GM13977 (cell line): ENCODE measurements at regions not wholly inside any gene's neighbourhood (a gene's known extent, or its start where the extent isn't known, plus 50 kb on each side); places are given as distances from the start of the nearest gene placed in this dataset.

Experiments
- DNase-seq: peaks from one replicate; pipeline ENCODE4 v3.0.0; 2012; ENCODE audit warnings: low spot score
- in situ Hi-C: fragments of 300-500 bp; cut with MboI; formaldehyde crosslinking; loops from one replicate; pipeline ENCODE4 v1.12.0; 2022; ENCODE audit warnings: low sequenced_read_pairs, low pct_unique_long_range_greater_than_20kb, mixed read lengths, inconsistent platforms; ENCODE audit not compliant: unreplicated experiment
- TF ChIP-seq, protein P1 (sequence below): IDR thresholded peaks from 2 replicates; pipeline ENCODE4 v1.5.1; 2012; ENCODE audit warnings: mild to moderate bottlenecking, control low read depth; ENCODE audit not compliant: insufficient read depth; ENCODE audit errors: extremely low read depth, missing control alignments

DNA sequence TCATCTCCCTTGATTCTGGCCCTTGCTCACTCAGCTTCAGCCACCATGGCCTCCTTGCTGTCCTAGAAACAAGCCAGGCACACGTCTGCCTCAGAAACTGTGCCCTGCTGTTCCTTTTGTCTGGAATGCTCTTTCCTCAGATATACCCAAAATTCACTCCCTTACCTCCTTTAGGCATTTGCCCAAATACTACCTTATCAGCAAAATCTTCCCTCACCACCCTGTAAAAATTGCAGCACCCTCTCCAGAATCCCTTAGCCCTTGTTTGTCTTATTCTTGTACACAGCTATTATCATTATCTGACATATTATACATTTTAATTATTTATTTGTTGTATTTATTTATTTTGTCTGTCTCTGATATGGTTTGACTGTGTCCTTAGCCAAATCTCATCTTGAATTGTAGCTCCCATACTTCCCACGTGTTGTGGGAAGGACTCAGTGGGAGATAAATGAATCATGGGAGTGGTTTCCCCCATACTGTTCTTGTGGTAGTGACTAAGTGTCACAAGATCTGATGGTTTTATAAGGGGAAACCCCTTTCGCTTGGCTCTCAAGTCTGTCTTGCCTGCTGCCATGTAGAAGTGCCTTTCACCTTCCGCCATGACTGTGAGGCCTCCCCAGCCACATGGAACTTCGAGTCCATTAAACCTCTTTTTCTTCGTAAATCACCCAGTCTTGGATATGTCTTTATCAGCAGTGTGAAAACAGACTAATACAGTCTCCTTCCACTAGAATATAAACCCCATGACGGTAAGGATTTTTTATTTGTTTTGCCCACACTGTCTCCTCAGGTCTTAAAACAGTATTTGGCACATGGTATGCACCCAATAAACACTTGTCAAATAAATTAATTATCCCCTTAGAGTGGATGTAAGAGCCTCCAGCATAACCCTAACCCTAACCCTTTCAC, 60.0 kb upstream of the STT3B start:
- in situ Hi-C loops: no loop called here
- TF ChIP-seq, protein P1, sequence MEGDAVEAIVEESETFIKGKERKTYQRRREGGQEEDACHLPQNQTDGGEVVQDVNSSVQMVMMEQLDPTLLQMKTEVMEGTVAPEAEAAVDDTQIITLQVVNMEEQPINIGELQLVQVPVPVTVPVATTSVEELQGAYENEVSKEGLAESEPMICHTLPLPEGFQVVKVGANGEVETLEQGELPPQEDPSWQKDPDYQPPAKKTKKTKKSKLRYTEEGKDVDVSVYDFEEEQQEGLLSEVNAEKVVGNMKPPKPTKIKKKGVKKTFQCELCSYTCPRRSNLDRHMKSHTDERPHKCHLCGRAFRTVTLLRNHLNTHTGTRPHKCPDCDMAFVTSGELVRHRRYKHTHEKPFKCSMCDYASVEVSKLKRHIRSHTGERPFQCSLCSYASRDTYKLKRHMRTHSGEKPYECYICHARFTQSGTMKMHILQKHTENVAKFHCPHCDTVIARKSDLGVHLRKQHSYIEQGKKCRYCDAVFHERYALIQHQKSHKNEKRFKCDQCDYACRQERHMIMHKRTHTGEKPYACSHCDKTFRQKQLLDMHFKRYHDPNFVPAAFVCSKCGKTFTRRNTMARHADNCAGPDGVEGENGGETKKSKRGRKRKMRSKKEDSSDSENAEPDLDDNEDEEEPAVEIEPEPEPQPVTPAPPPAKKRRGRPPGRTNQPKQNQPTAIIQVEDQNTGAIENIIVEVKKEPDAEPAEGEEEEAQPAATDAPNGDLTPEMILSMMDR: no peak
- no peak for DNase-seq

DNA sequence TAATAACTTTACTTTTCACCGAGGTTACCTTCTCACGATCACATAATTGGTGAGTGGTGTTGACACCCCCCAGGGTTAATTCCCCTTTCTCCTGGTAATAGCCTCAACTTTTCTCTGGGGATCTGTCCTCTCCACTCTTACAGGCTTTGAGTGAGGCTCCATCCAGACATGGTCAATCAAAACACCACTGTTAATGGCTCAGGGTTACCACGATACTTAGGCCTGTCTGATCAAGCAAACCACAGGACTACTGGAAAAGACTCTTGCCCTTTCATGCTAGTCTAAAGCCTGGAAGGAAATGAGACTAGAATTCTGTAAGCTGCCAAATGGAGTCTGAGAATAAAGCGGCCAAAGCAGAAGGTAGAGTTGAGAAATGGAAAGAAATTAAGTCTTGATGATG, 56.5 kb upstream of the STT3B start:
- in situ Hi-C loops: no loop called here
- TF ChIP-seq, protein P1: no peak
- no peak for DNase-seq

DNA sequence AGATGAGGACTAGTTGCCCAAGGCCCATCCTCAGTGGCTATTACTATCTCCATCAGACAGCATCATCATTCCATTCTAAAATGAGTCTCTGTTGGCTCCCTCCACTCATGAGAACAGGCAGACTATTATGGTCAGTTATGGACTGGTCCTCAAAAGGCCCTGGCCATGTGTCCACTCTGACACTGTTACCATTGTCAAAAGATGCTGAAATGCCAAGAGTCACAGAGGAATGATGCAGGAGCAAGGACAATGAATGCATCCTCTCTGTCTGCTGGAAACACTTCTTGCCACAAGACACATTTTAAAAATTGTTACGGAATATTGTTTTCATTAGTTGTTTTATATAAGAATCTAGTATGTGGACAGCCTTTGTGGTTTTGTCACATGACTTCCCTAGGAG, 53.3 kb upstream of the STT3B start:
- in situ Hi-C loops: no loop called here
- DNase-seq: no peak
- TF ChIP-seq, protein P1: no peak

DNA sequence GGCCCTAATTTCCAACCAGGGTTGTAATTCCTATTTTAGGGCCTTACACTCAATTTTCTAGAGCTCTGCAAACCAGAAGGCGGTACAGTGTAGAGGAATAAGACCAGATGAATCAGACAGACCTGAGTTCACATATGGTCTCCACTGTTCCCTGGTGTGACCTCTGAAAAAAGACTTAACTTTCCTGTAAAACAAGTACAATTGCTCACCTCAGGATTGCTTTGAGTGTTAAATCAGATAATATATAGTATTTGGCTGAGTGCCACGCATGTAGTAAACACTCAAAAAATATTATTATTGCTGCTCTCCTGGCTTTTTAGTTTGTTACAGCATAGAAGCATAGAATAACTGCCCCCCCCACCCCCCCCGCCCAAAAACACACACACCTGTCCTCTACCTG, 51.0 kb upstream of the STT3B start:
- DNase-seq: no peak
- in situ Hi-C loops: no loop called here
- TF ChIP-seq, protein P1: no peak

DNA sequence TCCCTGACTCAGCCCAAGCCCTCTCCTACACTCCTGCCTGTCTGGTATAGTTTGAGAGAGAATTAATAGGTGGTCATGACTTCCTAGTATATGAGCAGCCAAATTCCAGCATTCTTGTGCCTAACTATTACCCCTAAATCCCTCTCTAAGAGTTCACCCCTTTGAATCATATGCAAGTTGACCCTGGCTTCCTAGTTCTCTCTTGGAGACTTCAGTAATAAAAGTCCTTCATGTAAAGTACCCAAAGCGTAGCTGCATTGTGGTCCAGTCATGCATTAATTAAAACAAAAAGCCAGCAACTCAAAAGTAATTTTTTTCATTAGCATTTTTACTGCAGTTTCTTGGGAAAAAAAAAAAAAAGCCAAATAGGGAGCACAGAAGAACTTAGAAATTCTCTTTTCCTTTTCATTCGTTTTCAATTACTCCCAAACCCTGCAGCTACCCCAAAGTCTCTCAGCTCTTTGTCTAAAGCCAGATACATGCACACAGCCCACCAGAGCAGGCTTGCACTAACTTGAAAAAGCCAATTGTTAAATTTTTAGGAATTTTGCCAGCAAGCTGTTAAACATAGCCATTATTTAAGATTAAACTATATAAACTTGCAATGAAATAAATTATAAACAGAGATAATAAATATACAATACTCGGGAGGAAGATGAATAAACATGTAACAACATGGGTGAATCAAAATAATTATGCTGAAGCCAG, 50.1 kb upstream of the STT3B start:
- no peak for DNase-seq
- TF ChIP-seq, protein P1: no peak
- in situ Hi-C loops: no loop called here
